ENCODE measurements at regions not wholly inside any gene's neighbourhood (a gene's known extent, or its start where the extent isn't known, plus 50 kb on each side); places are given as distances from the start of the nearest gene placed in this dataset.

DNA sequence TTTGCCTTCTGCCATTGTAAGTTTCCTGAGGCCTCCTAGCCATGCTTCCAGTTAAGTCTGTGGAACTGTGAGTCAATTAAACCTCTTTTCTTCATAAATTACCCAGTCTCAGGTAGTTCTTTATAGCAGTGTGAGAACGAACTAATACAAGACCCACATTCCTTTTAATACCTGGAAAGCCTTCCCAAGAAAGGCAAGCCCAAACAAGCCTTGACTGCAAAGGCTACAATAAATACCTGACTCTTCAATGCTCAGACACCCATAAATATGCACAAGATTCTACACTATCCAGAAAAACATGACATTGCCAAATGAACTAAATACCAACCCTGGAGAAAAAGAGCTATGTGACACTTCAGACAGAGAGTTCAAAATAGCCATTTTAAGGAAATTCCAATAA, 338.8 kb downstream of the HAO1 start:
- TF ChIP-seq, protein P1, sequence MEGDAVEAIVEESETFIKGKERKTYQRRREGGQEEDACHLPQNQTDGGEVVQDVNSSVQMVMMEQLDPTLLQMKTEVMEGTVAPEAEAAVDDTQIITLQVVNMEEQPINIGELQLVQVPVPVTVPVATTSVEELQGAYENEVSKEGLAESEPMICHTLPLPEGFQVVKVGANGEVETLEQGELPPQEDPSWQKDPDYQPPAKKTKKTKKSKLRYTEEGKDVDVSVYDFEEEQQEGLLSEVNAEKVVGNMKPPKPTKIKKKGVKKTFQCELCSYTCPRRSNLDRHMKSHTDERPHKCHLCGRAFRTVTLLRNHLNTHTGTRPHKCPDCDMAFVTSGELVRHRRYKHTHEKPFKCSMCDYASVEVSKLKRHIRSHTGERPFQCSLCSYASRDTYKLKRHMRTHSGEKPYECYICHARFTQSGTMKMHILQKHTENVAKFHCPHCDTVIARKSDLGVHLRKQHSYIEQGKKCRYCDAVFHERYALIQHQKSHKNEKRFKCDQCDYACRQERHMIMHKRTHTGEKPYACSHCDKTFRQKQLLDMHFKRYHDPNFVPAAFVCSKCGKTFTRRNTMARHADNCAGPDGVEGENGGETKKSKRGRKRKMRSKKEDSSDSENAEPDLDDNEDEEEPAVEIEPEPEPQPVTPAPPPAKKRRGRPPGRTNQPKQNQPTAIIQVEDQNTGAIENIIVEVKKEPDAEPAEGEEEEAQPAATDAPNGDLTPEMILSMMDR (conservative IDR thresholded peaks at IDR 0.05; ENCODE audit: low read length) = no peak
- no peak for TF ChIP-seq EZH2phosphoT487 (IDR thresholded peaks at IDR 0.05; ENCODE audit: borderline replicate concordance)
- Histone ChIP-seq H3K9me3 (ENCODE audit: insufficient read depth, low read depth, low read length) (no peaks in the 10 kb centered on the region), H3K36me3 (ENCODE audit: insufficient read depth, low read length) (no peaks in the 10 kb centered on the region), H3K4me3 (ENCODE audit: low read length, poor library complexity, severe bottlenecking) (no peak overlapping the region), H3K4me1 (ENCODE audit: insufficient read depth, low read length, poor library complexity, severe bottlenecking) (no peaks in the 10 kb centered on the region), H3F3A (ENCODE audit: low read depth) (no peaks in the 10 kb centered on the region), H3K27me3 (ENCODE audit: insufficient read depth, low read length, poor library complexity, severe bottlenecking) (no peaks in the 10 kb centered on the region), H2AFZ (ENCODE audit: low read length) (no peak overlapping the region), H3K9ac (ENCODE audit: low read depth, low read length, poor library complexity, severe bottlenecking) (no peak overlapping the region), H4K20me1 (ENCODE audit: insufficient read depth, low read length, poor library complexity, severe bottlenecking) (no peaks in the 10 kb centered on the region), H3K4me2 (ENCODE audit: low read depth, low read length, poor library complexity, severe bottlenecking) (no peak overlapping the region), H3K79me2 (ENCODE audit: insufficient read depth, low read length) (no peaks in the 10 kb centered on the region), H3K9me2 (replicated peaks; ENCODE audit: low read depth, low read length) (no peaks in the 10 kb centered on the region)

DNA sequence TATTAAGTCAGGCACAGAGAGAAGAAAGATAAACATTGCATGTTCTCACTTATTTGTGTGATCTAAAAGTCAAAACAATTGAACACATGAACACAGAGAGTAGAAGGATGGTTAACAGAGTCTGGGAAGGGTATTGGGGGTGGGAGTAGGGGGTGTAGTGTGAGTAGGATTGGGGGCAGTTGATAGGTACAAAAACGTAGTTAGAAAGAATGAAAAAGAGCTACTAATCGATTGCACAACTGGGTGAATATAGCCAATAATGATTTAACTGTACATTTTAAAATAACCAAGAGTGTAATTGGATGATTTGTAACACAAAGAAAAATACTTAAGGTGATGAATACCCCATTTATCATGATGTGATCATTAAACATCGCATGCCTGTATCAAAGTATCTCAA, 333.3 kb downstream of the HAO1 start:
- no peaks in the 10 kb centered on the region for H3K79me2 ChIP-seq (ENCODE audit: insufficient read depth, low read length)
- no peak overlapping the region for H3K9ac ChIP-seq (ENCODE audit: low read depth, low read length, poor library complexity, severe bottlenecking)
- H3F3A ChIP-seq (ENCODE audit: low read depth) = no peaks in the 10 kb centered on the region
- H3K4me3 ChIP-seq (ENCODE audit: low read length, poor library complexity, severe bottlenecking) = no peak overlapping the region
- H4K20me1 ChIP-seq (ENCODE audit: insufficient read depth, low read length, poor library complexity, severe bottlenecking) = no peaks in the 10 kb centered on the region
- H3K4me2 ChIP-seq (ENCODE audit: low read depth, low read length, poor library complexity, severe bottlenecking) = no peak overlapping the region
- H3K36me3 ChIP-seq (ENCODE audit: insufficient read depth, low read length) = no peaks in the 10 kb centered on the region
- H3K4me1 ChIP-seq (ENCODE audit: insufficient read depth, low read length, poor library complexity, severe bottlenecking) = no peaks in the 10 kb centered on the region
- no peaks in the 10 kb centered on the region for H3K9me2 ChIP-seq (replicated peaks; ENCODE audit: low read depth, low read length)
- no peak overlapping the region for H2AFZ ChIP-seq (ENCODE audit: low read length)
- H3K9me3 ChIP-seq (ENCODE audit: insufficient read depth, low read depth, low read length) = no peaks in the 10 kb centered on the region
- no peaks in the 10 kb centered on the region for H3K27me3 ChIP-seq (ENCODE audit: insufficient read depth, low read length, poor library complexity, severe bottlenecking)
- TF ChIP-seq EZH2phosphoT487 (IDR thresholded peaks at IDR 0.05; ENCODE audit: borderline replicate concordance) = no peak
- TF ChIP-seq, protein P1 (conservative IDR thresholded peaks at IDR 0.05; ENCODE audit: low read length) = no peak

DNA sequence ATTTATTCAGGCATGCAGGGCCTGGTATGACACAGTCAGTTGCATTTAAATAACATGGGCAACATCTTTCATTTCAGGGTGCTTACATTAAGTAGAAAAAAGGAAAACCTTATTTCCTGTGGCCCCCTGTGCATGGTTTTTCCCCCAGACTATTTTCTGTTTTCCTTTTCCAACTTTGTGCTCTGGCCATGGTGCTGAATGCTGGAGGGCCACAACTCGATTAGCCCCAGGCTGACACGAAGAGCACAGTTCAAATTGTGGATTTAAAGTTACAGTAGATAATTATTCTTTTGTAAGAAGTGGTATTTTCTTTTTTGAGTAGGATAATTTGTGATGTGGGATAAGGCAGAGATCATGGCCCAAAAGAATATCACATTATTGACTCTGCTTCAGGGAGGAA, 332.0 kb downstream of the HAO1 start:
- H3K4me2 ChIP-seq (ENCODE audit: low read depth, low read length, poor library complexity, severe bottlenecking) = no peak overlapping the region
- no peak overlapping the region for H2AFZ ChIP-seq (ENCODE audit: low read length)
- TF ChIP-seq EZH2phosphoT487 (IDR thresholded peaks at IDR 0.05; ENCODE audit: borderline replicate concordance) = no peak
- TF ChIP-seq, protein P1 (conservative IDR thresholded peaks at IDR 0.05; ENCODE audit: low read length) = no peak

More for the DNA sequence above, 332.0 kb downstream of the HAO1 start:
- Histone ChIP-seq H3K79me2 (ENCODE audit: insufficient read depth, low read length) (no peaks in the 10 kb centered on the region), H4K20me1 (ENCODE audit: insufficient read depth, low read length, poor library complexity, severe bottlenecking) (no peaks in the 10 kb centered on the region), H3K9me2 (replicated peaks; ENCODE audit: low read depth, low read length) (no peaks in the 10 kb centered on the region), H3F3A (ENCODE audit: low read depth) (no peaks in the 10 kb centered on the region), H3K9ac (ENCODE audit: low read depth, low read length, poor library complexity, severe bottlenecking) (no peak overlapping the region), H3K9me3 (ENCODE audit: insufficient read depth, low read depth, low read length) (no peaks in the 10 kb centered on the region), H3K4me1 (ENCODE audit: insufficient read depth, low read length, poor library complexity, severe bottlenecking) (no peaks in the 10 kb centered on the region), H3K27me3 (ENCODE audit: insufficient read depth, low read length, poor library complexity, severe bottlenecking) (no peaks in the 10 kb centered on the region), H3K4me3 (ENCODE audit: low read length, poor library complexity, severe bottlenecking) (no peak overlapping the region), H3K36me3 (ENCODE audit: insufficient read depth, low read length) (no peaks in the 10 kb centered on the region)
